GM23338 (cell line): ENCODE measurements at regions not wholly inside any gene's neighbourhood (a gene's known extent, or its start where the extent isn't known, plus 50 kb on each side); places are given as distances from the start of the nearest gene placed in this dataset.
"Not testable (repeated sequence)": the region's sequence is repeated elsewhere in the genome, so short reads cannot be mapped to it uniquely, and the experiment has no call there.

ENCODE experiments used
- CREB1 ChIP-seq: fragments of 250-450 bp; sonication (Bioruptor Pico); IDR thresholded peaks from 2 replicates; pipeline ENCODE4 v1.5.0; 2020; ENCODE audit warnings: low read depth, mild to moderate bottlenecking, moderate library complexity
- EZH2 ChIP-seq: fragments of 200-600 bp; sonication (generic); IDR thresholded peaks from one replicate; pipeline ENCODE4 v1.8.0; 2017; ENCODE audit warnings: antibody characterized with exemption, mild to moderate bottlenecking, low read depth; ENCODE audit not compliant: unreplicated experiment
- EZH2phosphoT487 ChIP-seq: fragments of 200-600 bp; sonication (generic); IDR thresholded peaks from one replicate; pipeline ENCODE4 v1.8.1; 2018; ENCODE audit warnings: antibody characterized with exemption; ENCODE audit not compliant: unreplicated experiment
- JUNB ChIP-seq: IDR thresholded peaks from one replicate; pipeline ENCODE4 v1.6.1; 2016; ENCODE audit warnings: antibody characterized with exemption; ENCODE audit not compliant: unreplicated experiment
- POLR2AphosphoS5 ChIP-seq: IDR thresholded peaks from 2 replicates; pipeline ENCODE4 v1.6.1; 2016; ENCODE audit warnings: antibody characterized with exemption, low read depth
- REST ChIP-seq: IDR thresholded peaks from one replicate; pipeline ENCODE4 v1.6.1; 2018; ENCODE audit warnings: antibody characterized with exemption; ENCODE audit not compliant: unreplicated experiment
- STAT1 ChIP-seq: IDR thresholded peaks from one replicate; pipeline ENCODE4 v1.6.1; 2016; ENCODE audit warnings: antibody characterized with exemption; ENCODE audit not compliant: unreplicated experiment
- TF ChIP-seq, protein P1 (sequence below), 2 experiments: fragments of 200-600 bp in 1 of 2; sonication (generic) in 1 of 2; conservative IDR thresholded peaks; 2 replicates each; pipeline versions ENCODE4 v1.5.1 to v1.6.1; 2016 to 2017; ENCODE audit warnings: antibody characterized with exemption in 2 of 2, low read depth in 2 of 2, mild to moderate bottlenecking in 2 of 2, moderate library complexity in 1 of 2

GRCh38 chr5:20711520-20712155, 723.6 kb upstream of the CDH18 start:
- TF ChIP-seq, protein P1, sequence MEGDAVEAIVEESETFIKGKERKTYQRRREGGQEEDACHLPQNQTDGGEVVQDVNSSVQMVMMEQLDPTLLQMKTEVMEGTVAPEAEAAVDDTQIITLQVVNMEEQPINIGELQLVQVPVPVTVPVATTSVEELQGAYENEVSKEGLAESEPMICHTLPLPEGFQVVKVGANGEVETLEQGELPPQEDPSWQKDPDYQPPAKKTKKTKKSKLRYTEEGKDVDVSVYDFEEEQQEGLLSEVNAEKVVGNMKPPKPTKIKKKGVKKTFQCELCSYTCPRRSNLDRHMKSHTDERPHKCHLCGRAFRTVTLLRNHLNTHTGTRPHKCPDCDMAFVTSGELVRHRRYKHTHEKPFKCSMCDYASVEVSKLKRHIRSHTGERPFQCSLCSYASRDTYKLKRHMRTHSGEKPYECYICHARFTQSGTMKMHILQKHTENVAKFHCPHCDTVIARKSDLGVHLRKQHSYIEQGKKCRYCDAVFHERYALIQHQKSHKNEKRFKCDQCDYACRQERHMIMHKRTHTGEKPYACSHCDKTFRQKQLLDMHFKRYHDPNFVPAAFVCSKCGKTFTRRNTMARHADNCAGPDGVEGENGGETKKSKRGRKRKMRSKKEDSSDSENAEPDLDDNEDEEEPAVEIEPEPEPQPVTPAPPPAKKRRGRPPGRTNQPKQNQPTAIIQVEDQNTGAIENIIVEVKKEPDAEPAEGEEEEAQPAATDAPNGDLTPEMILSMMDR (conservative IDR thresholded peaks at IDR 0.05; ENCODE audit: low read depth in 2 of 2), result not testable (repeated sequence)
- TF ChIP-seq POLR2AphosphoS5, EZH2, EZH2phosphoT487, STAT1, CREB1, REST, JUNB: not testable (repeated sequence)
